NCI-H1930 (cell line): ENCODE measurements at regions not wholly inside any gene's neighbourhood (a gene's known extent, or its start where the extent isn't known, plus 50 kb on each side); places are given as distances from the start of the nearest gene placed in this dataset.

Experiments
- DNase-seq, 2 experiments: peaks; one replicate each; lab custom pipeline; 2025; lab: John Stamatoyannopoulos, UW

DNA sequence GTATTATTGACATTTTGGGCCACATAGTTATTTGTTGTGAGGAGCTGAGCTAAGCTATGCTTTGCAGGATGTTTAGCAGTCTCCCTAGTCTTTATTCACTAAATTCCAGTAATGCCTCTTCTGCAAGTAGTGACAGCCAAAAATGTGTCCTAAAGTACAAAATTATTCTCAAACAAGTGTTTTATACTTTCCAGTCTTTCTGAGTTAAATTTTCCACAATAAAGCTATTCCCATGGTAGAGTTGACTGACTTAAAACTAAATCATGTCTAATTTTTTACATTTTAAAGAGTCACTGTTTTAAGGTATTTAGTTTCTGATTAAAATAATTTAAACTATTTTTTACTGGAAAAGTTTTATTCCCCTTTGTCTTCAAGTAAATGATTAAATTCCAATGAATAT is 717.8 kb upstream of the HS3ST5 start:
- no peak for DNase-seq

DNA sequence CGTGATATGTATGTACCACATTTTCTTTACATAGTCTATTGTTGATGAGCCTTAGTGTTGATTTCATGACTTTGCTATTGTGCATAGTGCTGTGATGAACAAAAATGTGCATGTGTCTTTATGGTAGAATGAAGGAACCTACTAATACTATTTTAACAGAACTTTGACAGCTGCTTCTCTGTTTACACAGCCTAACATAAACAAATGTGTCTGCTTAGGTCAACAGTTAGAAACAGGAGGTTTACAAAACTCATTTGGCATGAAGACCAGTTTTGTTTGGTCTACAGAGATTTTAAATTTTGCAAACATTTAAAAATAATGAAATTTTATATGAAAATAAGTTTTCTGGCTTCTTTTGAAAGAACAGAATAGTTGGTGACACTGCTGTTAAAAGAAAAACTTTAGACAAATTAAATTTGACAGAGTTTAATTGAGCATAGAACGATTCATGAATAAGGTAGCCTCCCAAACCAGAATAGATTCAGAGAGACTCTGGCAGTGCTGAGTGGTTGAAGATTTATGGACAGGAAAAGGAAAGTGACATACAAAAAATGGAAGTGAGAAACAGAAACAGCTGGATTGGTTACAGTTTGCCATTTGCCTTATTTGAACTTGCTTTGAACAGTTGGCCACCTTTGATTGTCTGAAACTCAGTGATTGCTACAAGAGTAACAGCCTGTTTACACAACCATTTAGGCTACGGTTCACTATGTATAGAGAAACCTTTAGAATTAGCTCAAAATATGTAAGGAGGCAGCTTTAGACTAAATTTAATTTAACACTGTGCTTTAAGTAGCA is 715.8 kb upstream of the HS3ST5 start:
- DNase-seq: no peak

DNA sequence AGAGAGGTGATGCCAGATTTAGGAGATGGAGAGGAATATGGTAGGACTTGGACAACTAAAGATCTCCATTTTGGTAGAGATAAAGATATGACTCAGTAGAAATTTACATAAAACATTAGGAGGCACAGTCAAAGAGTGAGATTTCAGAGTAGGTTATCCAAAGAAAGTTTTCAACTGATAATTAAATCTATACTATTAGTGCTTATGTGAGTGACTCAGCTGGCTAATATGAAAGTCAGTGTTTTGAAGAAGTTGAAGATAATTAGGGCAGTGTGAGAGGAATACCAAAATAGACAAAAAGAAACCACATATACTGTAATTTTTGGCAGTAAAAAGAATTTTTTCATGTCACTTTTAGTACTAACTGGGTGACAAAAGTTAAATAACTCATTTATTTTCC is 712.8 kb upstream of the HS3ST5 start:
- no peak for DNase-seq

DNA sequence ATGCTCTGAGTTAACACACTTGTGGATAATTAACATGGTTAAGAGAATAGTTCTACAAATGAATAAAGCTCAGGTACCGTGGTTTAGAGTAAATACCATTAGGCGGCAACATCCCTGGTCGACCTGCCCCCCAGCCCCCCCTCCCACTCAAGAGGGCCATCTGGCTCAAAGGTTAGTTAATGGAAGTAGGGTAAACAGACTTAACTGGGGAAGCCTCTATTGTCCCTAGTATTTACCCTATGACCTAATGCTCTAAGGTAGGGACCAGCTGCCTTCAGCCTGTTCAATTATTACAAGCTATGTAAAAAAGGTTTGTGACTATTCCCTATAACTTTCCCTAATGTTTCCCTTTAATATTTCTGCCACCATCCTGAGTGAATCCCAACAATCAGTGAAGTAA is 711.4 kb upstream of the HS3ST5 start:
- DNase-seq: peak in 1 of 2 experiments; percentile 28

DNA sequence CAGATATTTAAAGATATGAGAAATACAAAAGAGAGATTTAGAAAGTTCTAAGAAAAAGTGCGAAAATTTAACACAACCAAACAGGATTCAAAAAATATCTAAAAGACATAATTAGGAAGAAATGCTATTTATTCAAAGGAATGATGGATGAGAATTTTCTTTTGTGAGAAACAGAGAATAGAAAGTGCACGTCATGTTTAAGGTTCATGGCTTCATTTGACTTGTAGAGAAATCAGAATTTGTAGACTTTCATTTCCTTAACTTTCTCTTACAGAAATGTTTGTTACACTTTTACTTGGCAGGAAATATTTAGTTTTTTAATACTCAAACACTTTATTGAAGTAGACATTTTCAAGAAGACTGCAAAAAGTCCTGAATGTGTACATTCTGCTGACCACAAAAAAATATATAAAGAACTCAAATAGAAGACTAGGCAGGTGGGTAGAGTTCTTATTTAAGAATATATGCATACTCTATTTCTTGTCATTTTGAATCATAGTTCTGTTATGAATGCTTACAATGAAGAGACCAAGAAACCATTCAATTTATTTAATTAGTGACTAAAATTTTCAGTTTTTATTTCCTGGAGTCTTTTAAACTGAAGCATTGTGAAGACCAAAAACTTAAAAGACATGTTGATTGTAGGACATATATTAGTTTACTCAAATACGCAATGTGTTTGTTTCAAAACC is 710.5 kb upstream of the HS3ST5 start:
- DNase-seq: no peak

DNA sequence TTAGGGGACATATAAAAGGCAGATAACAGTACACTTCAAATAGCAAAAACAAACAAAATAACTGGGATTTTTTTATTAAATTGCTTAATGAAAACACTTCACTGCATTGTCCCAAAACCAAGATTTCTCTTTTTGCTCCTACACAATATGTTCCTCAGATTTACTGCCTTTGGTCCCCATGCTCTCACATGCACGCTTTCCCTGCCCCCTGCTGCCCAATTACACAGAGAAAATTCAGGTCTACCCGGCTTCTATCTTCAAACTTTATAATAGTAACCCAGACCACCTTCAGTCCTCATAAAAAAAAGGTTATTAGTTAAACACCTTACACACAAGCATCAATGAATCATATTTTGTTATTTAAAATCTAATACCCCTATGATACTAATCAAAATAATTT is 673.8 kb upstream of the HS3ST5 start:
- no peak for DNase-seq

DNA sequence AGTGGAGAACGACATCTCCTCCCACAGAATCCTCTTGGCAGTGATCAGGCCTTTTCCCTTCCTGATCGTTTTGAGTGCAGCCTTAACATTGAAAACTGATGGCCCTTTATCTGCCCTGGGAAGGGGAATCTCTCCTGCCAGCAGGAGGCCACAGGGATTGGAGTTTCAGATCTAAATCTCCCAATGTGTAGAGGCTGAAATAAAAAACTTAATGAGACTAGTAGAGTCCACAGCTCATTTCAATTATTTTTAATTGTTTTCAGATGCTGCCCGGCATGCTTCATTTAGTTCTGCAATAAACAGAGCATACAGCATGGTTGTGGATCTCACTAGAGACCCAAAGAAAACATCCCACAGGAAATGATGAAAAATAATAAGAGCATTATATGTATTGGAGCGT is 662.2 kb upstream of the HS3ST5 start:
- no peak for DNase-seq

DNA sequence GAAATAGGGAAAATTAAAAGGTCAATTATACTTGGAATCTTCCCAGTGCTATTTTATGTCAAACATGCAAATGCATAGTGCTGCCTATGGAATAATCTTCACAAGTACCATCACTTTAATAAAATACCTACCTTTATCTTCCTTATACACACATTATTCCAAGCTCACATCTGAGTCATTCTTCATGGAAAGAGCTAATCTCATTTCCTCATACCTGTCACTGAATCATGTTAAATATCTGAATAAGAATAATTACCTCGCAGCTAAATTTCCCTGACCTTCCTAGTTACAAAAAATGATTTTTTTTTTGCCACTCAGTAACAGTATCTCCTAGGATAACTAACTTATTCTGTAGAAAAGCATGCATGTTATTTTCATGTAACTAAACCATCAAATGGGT is 661.4 kb upstream of the HS3ST5 start:
- DNase-seq: no peak

DNA sequence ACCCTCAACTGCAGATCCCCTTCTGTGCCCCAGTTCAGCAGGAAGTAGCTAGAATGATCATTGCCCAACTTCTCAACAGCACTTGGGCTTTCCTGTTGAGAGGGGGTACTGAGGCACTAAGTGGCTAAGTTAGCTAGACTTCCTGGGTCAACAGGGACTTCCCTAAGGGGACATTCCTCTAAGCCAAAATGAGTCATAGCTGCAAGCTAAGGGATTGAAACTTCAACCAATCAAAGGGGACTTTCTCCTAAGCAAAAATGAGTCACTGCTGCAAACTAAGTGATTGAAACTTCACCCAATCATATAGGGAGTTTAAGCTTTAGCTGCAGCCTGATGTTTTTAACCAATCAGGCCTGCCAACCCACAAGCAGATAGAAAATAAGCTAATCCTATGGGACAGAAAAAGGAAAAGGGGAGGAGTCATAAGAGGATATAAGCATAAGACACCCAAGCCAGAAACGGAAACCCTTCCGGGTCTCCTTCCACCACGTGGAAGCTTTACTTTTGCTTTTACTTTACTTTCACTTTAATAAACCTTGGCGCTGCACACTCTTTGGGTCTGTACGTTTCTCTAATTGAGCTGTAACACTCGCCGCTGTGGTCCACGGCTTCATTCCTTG is 659.0 kb upstream of the HS3ST5 start:
- no peak for DNase-seq

DNA sequence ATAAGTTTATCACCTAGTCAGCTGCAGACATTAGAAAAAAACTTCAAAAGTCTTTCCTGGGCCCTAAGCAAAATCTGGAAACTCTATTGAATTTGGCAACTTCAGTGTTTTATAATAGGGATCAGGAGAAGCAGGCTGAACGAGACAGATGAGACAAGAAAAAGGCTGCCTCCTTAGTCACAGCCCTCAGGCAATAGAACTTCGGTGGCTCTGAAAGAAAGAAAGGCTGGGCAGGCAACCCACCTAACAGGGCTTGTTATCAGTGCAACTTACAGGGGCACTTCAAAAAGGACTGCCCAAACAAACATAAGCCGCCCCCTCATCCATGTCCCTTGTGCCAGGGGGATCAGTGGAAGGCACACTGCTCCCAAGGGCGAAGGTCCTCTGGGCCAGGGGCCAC is 657.9 kb upstream of the HS3ST5 start:
- no peak for DNase-seq

DNA sequence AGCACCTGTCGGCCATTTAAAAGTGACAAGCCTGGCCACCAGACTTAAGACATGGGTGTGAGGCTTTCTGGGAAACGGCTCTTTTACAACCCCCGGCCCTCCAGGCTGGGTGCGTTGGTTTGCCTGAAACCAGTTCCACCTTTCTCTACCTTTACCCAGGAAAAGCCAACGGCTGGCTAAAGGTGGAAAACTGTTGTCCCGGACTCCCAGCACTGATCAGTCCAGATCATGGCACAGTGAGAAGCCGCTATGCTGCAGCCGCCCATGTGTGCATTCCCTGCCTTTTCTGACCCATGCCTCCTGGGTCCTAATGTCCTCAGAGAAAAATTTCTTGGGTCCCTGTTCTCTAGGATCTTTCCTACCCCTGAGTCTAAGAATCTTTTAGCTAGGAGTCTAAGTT is 655.7 kb upstream of the HS3ST5 start:
- DNase-seq: no peak

DNA sequence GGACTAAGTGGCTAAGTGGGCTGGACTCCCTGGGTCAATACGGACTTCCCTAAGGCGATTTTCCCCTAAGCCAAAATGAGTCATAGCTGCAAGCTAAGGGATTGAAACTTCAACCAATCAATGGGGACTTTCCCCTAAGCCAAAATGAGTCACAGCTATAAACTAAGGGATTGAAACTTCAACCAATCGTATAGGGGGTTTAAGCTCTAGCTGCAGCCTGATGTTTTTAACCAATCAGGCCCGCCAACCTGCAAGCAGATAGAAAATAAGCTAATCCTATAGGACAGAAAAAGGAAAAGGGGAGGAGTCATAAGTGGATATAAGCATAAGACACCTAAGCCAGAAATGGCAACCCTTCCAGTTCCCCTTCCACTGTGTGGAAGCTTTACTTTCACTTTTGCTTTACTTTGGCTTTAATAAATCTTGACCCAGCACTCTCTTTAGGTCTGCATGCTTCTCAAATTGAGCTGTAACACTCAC is 655.0 kb upstream of the HS3ST5 start:
- no peak for DNase-seq

DNA sequence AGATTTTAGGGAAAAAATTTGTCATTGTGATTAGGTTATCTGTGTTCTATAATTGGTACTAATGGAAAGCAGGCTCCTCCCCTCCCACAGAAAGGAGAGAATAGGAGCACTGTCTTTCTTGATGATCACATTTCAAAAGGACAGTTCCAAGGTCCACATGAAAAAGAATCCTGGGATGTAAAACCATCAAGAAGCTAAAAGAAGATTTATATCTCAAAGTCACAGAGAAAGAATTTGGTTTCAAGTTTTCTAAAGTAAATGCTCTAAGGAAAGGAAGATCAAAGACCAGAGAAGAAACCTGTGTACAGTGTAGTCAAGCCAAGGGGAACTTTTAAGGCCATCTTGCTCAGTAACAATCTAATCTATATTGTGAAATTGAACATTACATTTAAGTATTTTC is 652.7 kb upstream of the HS3ST5 start:
- DNase-seq: no peak

DNA sequence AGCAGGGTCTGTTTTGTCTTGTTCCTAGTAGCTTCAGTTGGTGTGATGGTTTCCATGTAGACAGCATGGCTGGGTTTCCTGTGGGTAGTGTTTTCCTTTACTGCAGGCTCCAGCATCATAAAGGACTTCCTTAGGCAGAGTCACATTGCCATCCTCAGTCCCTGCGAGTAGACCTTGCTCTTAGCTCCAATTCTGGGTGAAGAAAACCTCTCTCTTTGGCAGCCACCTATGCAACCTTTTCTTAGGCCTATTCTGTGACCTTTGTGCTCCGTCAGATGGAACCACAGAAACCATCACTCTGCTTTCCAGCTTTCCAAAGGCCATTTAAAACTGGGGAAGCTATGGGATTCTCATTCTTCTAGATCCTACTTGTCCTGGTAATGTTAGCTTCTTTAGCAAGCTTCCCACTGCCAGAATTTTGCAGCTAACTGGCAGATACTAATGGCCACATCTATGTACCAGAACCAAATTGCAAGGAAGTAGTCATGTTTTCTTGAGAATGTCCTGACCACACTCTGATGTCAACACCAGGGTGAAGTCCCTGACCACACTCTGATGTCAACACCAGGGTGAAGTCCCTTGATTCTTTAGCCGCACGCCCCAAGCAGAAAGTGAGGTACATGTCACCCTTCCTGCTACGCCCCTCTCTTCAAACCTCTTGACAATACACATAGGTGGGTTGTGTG is 646.6 kb upstream of the HS3ST5 start:
- no peak for DNase-seq

DNA sequence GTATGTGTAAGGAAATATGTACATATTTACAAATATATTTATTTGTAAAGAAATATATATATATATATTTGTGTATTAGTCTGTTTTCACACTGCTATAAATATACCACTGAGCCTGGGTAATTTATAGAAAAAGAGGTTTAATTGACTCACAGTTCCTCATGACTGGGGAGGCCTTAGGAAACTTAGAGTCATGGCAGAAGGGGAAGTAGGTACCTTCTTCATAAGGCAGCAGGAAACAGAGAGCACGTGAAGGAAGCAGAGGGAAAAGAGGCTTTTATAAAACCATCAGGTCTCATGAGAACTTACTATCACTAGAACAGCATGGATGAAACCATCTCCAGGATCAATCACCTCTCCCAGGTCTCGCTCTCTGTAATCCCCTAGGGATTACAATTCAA is 644.5 kb upstream of the HS3ST5 start:
- no peak for DNase-seq

DNA sequence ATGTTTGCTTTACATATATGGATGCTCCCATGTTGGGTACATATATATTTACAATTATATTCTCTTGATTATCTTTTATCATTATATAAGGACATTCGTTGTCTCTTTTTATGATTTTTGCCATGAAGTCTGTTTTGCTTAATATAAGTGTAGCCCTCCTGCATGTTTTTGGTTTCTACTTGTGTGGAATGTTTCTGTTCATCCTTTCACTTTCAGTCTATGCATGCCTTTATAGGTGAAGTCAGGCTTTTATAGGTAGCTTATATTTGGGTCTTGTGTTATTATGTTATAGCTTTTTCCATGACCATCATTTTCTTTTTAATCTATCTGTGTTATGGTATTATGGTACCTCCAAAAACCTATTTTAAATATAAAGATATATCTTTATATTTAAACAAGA is 612.5 kb upstream of the HS3ST5 start:
- no peak for DNase-seq

DNA sequence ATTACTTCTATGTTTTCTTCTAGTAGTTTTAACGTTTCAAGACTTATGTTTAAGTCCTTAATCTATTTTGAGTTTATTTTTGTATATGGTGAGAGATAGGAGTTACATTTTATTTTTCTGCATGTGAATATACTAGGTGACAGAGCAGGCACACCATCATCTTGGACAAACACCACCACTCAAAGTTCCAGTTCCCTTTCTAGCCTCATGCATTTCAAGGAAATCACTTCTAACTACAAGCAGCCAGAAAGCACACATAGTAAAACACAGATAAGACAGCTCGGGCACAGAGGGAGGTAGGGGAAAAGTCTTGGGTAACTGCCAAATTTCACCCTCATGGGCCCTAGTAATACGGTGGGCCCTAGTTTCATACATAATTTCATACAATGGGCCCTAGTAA is 609.4 kb upstream of the HS3ST5 start:
- no peak for DNase-seq

DNA sequence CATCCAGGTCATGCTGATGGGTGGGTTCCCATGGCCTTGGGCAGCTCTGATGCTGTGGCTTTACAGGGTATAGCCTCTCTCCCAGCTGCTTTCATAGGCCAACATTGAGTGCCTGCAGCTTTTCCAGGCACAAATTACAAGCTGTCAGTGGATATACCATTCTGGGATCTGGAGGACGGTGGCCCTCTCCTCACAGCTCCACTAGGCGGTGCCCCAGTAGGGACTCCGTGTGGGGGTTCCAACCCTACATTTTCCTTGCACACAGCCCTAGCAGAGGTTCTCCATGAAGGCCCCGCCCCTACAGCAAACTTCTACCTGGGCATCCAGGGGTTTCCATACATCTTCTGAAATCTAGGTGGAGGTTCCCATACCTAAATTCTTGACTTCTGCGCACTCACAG is 602.6 kb upstream of the HS3ST5 start:
- no peak for DNase-seq

DNA sequence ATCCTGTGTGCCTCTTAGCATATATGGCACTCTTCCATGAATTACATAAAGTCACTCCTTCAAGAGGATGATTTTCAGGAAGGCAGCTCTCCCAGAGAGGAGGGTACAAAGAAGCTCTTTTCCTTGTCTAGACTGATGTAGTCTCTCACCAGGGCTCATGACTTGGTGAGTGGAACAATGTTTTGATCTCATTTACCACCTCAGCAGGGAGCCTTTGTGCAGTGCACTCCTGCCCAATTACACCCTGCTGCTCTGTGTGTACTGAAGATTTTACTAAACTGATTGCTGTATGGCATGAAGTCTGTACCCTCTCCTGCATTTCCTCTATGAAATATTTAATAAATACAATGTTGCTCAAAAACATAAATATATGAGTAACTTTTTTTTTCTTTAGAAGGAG is 598.3 kb upstream of the HS3ST5 start:
- DNase-seq: peak; percentile 41 to 53

DNA sequence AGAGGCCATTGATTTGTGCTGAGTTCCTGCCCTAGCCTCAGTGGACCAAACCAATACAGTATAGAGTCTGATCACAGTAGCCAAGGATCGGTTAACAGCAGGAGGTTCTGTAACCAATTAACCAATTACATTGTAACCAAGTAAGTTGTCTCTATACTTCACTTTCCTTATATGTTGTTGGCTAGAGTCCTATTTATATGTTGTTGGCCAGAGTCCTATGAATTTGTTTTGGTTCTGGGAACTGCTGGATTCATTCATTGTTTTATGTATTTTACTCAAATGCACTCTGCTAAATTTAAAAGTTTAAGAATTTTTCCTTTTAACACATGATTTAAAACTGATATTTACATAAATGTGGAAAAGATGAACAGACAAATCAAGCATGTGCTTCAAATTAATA is 597.4 kb upstream of the HS3ST5 start:
- DNase-seq: no peak

DNA sequence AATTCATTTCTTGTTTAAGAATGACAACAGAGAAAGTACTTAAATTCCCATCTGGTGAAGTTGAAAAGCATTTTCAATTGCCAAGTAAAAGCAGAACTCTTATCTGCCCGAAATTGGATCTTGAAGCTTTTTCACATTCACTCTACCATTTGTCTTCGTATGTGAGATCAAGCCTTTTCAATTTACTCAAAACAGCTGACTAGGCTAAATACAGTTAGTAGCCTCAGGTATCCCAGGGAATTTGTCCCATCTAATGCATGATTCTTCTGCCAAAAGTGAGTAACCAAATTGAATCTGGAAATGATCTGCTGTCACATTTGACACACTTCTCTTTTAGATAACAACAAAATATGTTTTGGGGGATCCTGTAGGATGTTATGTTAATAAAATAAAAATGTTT is 596.8 kb upstream of the HS3ST5 start:
- DNase-seq: no peak

DNA sequence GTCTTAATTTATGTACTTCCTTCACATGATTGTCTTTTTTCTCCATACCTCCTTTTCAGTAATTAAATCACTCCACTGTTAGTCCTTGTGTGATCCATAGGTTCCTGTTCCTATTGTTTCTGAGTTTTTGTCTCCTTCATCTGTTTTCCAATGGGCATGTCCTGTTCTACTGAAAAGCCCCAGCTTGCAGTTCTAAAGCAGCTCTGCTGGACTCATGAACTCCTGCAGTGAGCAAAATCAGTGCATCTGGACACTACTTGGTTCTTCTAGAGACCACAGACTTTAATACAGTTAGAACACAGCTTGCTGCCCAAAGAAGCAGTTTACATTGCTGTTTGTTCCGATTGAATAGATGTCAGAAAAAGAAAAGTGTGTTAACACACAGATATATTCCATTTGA is 593.3 kb upstream of the HS3ST5 start:
- DNase-seq: no peak

DNA sequence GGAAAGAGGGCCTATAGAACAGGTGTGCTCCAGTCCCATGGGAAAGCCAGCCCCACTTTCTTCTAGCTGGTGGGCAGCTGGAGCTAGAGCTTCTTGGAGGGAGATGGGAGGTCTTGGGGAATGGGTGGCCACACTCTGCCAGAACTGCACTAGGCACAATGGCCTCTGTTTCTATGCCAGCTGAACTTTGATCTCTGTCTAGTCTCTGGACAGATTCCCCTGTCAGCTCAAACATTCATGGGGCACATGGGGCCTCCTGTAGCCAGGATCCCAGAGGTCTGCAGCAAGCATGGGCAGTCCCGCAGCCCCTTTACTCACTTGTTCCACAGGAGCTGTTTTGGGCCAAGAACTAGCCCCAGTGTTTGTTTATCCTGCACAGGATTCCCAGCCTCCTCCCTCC is 591.3 kb upstream of the HS3ST5 start:
- no peak for DNase-seq
